Neural progenitor cell (in vitro differentiated cells): ENCODE measurements at regions not wholly inside any gene's neighbourhood (a gene's known extent, or its start where the extent isn't known, plus 50 kb on each side); places are given as distances from the start of the nearest gene placed in this dataset.

ENCODE experiments used
- CTCF ChIP-seq: fragments of 200-600 bp; sonication (generic); IDR thresholded peaks from 2 replicates; pipeline ENCODE4 v1.5.1; 2017; ENCODE audit warnings: antibody characterized with exemption, mild to moderate bottlenecking
- EZH2 ChIP-seq: fragments of 200-600 bp; sonication (generic); IDR thresholded peaks from 2 replicates; pipeline ENCODE4 v1.6.1; 2017; ENCODE audit warnings: antibody characterized with exemption, mild to moderate bottlenecking, moderate library complexity

- peak; percentile 47 for TF ChIP-seq CTCF
- no peak for TF ChIP-seq EZH2
Observed at GRCh38 chr16:27642756-27643155, 92.8 kb downstream of the KATNIP start.
